SK-N-SH (cell line): ENCODE measurements at regions not wholly inside any gene's neighbourhood (a gene's known extent, or its start where the extent isn't known, plus 50 kb on each side); places are given as distances from the start of the nearest gene placed in this dataset.

Experiments used
- CTCF ChIA-PET: fragments of 300-600, 350-600 bp; formaldehyde crosslinking; extraction: SDS; loops from one replicate; lab custom pipeline; 2021; lab: Yijun Ruan, JAX
- POLR2A ChIA-PET: fragments of 350-600 bp; sonication (Branson Sonifier 250); formaldehyde crosslinking; extraction: SDS; loops from one replicate; lab custom pipeline; 2020; ENCODE audit warnings: antibody characterized with exemption, inconsistent platforms; lab: Yijun Ruan, JAX
- DNase-seq: peaks from one replicate; pipeline ENCODE4 v3.0.0; 2012
- H2AFZ ChIP-seq: fragments of 200-600 bp; sonication (generic); 2 replicates; pipeline ENCODE4 v1.8.1; 2016; ENCODE audit warnings: antibody characterized with exemption, mild to moderate bottlenecking, low read depth
- H3F3A ChIP-seq: fragments of 200-600 bp; sonication (generic); replicated peaks from 2 replicates; pipeline ENCODE3; 2016; ENCODE audit warnings: antibody characterized with exemption, mild to moderate bottlenecking; ENCODE audit not compliant: insufficient read depth
- H3K27ac ChIP-seq, 2 experiments: fragments of 200-500 bp in 1 of 2; fragments of 200-600 bp in 1 of 2; sonication (Bioruptor generic) in 1 of 2; sonication (generic), shearing (Covaris generic) in 1 of 2; 2 replicates each; pipeline versions ENCODE4 v1.5.1 to v1.6.1; 2014 to 2016; ENCODE audit warnings: low read depth in 2 of 2, inconsistent platforms in 1 of 2, low read length in 1 of 2, mild to moderate bottlenecking in 1 of 2, mixed read lengths in 1 of 2
- H3K27me3 ChIP-seq: fragments of 200-600 bp; sonication (generic), shearing (Covaris generic); 2 replicates; pipeline ENCODE4 v1.6.1; 2016; ENCODE audit warnings: mixed run types; ENCODE audit not compliant: insufficient read depth
- H3K36me3 ChIP-seq, 2 experiments: fragments of 200-500 bp in 1 of 2; fragments of 200-600 bp in 1 of 2; sonication (Bioruptor generic) in 1 of 2; sonication (generic) in 1 of 2; replicated peaks in 1 of 2; 2 replicates each; pipeline versions ENCODE3 to v1.5.1; 2014 to 2016; ENCODE audit warnings: low read length in 1 of 2, mild to moderate bottlenecking in 1 of 2; ENCODE audit not compliant: insufficient read depth in 2 of 2, control insufficient read depth in 1 of 2
- H3K4me1 ChIP-seq, 2 experiments: fragments of 200-500 bp in 1 of 2; fragments of 200-600 bp in 1 of 2; sonication (Bioruptor generic) in 1 of 2; sonication (generic), shearing (Covaris generic) in 1 of 2; 2 replicates each; pipeline versions ENCODE4 v1.5.1 to v1.6.1; 2014 to 2016; ENCODE audit warnings: low read depth in 1 of 2, low read length in 1 of 2, mixed run types in 1 of 2; ENCODE audit not compliant: insufficient read depth in 2 of 2, control insufficient read depth in 1 of 2
- H3K4me2 ChIP-seq: fragments of 200-600 bp; sonication (generic), shearing (Covaris generic); 2 replicates; pipeline ENCODE4 v1.6.1; 2017; ENCODE audit warnings: mixed run types
- H3K4me3 ChIP-seq, 2 experiments: fragments of 200-500 bp in 1 of 2; fragments of 200-600 bp in 1 of 2; sonication (Bioruptor generic) in 1 of 2; sonication (generic), shearing (Covaris generic) in 1 of 2; 2 replicates each; pipeline versions ENCODE4 v1.5.1 to v1.8.1; 2014 to 2016; ENCODE audit warnings: low read depth in 2 of 2, inconsistent platforms in 1 of 2, low read length in 1 of 2, mild to moderate bottlenecking in 1 of 2, mixed read lengths in 1 of 2, moderate library complexity in 1 of 2
- H3K79me2 ChIP-seq: fragments of 200-600 bp; sonication (generic); 2 replicates; pipeline ENCODE4 v1.8.1; 2017; ENCODE audit warnings: mild to moderate bottlenecking; ENCODE audit not compliant: insufficient read depth
- H3K9ac ChIP-seq: fragments of 200-600 bp; sonication (generic); 2 replicates; pipeline ENCODE4 v1.6.1; 2017; ENCODE audit warnings: mixed run types
- H3K9me2 ChIP-seq: fragments of 200-600 bp; sonication (generic); 2 replicates; pipeline ENCODE4 v1.6.1; 2017; ENCODE audit warnings: mixed run types
- H3K9me3 ChIP-seq: fragments of 200-600 bp; sonication (generic); 2 replicates; pipeline ENCODE4 v1.6.1; 2017; ENCODE audit warnings: mixed run types, mild to moderate bottlenecking, moderate library complexity
- H4K20me1 ChIP-seq: fragments of 200-600 bp; sonication (generic); 2 replicates; pipeline ENCODE4 v1.6.1; 2017; ENCODE audit warnings: mild to moderate bottlenecking, mixed run types; ENCODE audit not compliant: insufficient read depth
- CHD2 ChIP-seq: fragments of 150-350 bp; IDR thresholded peaks from 2 replicates; pipeline ENCODE4 v1.6.1; 2018; ENCODE audit warnings: low read length; ENCODE audit not compliant: partially characterized antibody
- ELF1 ChIP-seq: IDR thresholded peaks from 2 replicates; pipeline ENCODE4 v1.4.0; 2012
- EZH2phosphoT487 ChIP-seq: fragments of 200-600 bp; sonication (generic); IDR thresholded peaks from 2 replicates; pipeline ENCODE4 v1.6.1; 2017; ENCODE audit warnings: low read depth, mixed run types, mild to moderate bottlenecking, antibody characterized with exemption, moderate library complexity, borderline replicate concordance
- FOSL2 ChIP-seq: IDR thresholded peaks from 2 replicates; pipeline ENCODE4 v1.4.0; 2012; ENCODE audit warnings: low read depth, mild to moderate bottlenecking, moderate library complexity, borderline replicate concordance
- FOXJ3 ChIP-seq: sonication (generic); formaldehyde crosslinking; IDR thresholded peaks from 2 replicates; pipeline ENCODE4 v1.5.1; 2020; ENCODE audit warnings: mild to moderate bottlenecking, missing genetic modification reagents
- FOXM1 ChIP-seq: IDR thresholded peaks from 2 replicates; pipeline ENCODE4 v1.4.0; 2012; ENCODE audit warnings: low read depth, mild to moderate bottlenecking
- GABPA ChIP-seq: IDR thresholded peaks from 2 replicates; pipeline ENCODE4 v1.4.0; 2012; ENCODE audit warnings: low read depth, mild to moderate bottlenecking
- GATA2 ChIP-seq: sonication (generic); formaldehyde crosslinking; IDR thresholded peaks from 2 replicates; pipeline ENCODE4 v1.5.0; 2020; ENCODE audit warnings: mild to moderate bottlenecking, missing genetic modification reagents
- JUND ChIP-seq: IDR thresholded peaks from 2 replicates; pipeline ENCODE4 v1.4.0; 2012
- MAX ChIP-seq: IDR thresholded peaks from 2 replicates; pipeline ENCODE4 v1.4.0; 2012; ENCODE audit warnings: low read depth
- MXI1 ChIP-seq: IDR thresholded peaks from 2 replicates; pipeline ENCODE4 v1.6.1; 2012; ENCODE audit warnings: mild to moderate bottlenecking, low read depth, low read length, improper control_type of control experiment
- NFIC ChIP-seq: IDR thresholded peaks from 2 replicates; pipeline ENCODE4 v1.4.0; 2012; ENCODE audit warnings: borderline replicate concordance
- NRF1 ChIP-seq: IDR thresholded peaks from 2 replicates; pipeline ENCODE4 v1.6.1; 2012; ENCODE audit warnings: low read depth, mild to moderate bottlenecking, low read length
- POLR2AphosphoS5 ChIP-seq: IDR thresholded peaks from 2 replicates; pipeline ENCODE4 v1.6.1; 2012; ENCODE audit warnings: low read depth, low read length
- RCOR1 ChIP-seq: fragments of 150-350 bp; IDR thresholded peaks from 2 replicates; pipeline ENCODE4 v1.6.1; 2017; ENCODE audit warnings: antibody characterized with exemption, low read length
- RFX5 ChIP-seq: IDR thresholded peaks from 2 replicates; pipeline ENCODE4 v1.6.1; 2012; ENCODE audit warnings: mild to moderate bottlenecking, improper control_type of control experiment, low read length
- RXRA ChIP-seq: IDR thresholded peaks from 2 replicates; pipeline ENCODE4 v1.4.0; 2012; ENCODE audit warnings: low read depth, mild to moderate bottlenecking, borderline replicate concordance
- SIN3A ChIP-seq: IDR thresholded peaks from 2 replicates; pipeline ENCODE4 v1.6.1; 2012; ENCODE audit warnings: low read depth, mild to moderate bottlenecking, low read length, moderate library complexity, borderline replicate concordance
- SMC3 ChIP-seq: IDR thresholded peaks from 2 replicates; pipeline ENCODE4 v1.6.1; 2012; ENCODE audit warnings: low read depth, low read length, improper control_type of control experiment
- TAF1 ChIP-seq: IDR thresholded peaks from 2 replicates; pipeline ENCODE4 v1.6.1; 2012; ENCODE audit warnings: low read depth, mild to moderate bottlenecking, low read length, moderate library complexity, borderline replicate concordance
- TEAD4 ChIP-seq: IDR thresholded peaks from 2 replicates; pipeline ENCODE4 v1.4.0; 2012; ENCODE audit warnings: mild to moderate bottlenecking, borderline replicate concordance; ENCODE audit not compliant: insufficient read depth
- USF2 ChIP-seq: fragments of 150-350 bp; IDR thresholded peaks from 2 replicates; pipeline ENCODE4 v1.6.1; 2017; ENCODE audit warnings: antibody characterized with exemption, low read length, low read depth, borderline replicate concordance
- YY1 ChIP-seq: IDR thresholded peaks from 2 replicates; pipeline ENCODE4 v1.4.0; 2012; ENCODE audit warnings: low read depth, mild to moderate bottlenecking
- ZBTB33 ChIP-seq: IDR thresholded peaks from 2 replicates; pipeline ENCODE4 v1.4.0; 2012; ENCODE audit warnings: low read depth, borderline replicate concordance
- WGBS: methylation state at CpG from one replicate; pipeline ENCODE4 v1.1.6; 2017; ENCODE audit warnings: low lambda C conversion rate; 5-methylcytosine and 5-hydroxymethylcytosine counted together
- TF ChIP-seq, protein P1 (sequence below): fragments of 150-350 bp; IDR thresholded peaks from 2 replicates; pipeline ENCODE4 v1.6.1; 2016; ENCODE audit warnings: mild to moderate bottlenecking, low read depth, low read length
- TF ChIP-seq, protein P2 (sequence below): IDR thresholded peaks from 2 replicates; pipeline ENCODE4 v1.4.0; 2012; ENCODE audit warnings: low read depth, borderline replicate concordance
- TF ChIP-seq, protein P3 (sequence below): IDR thresholded peaks from 2 replicates; pipeline ENCODE4 v1.6.1; 2012; ENCODE audit warnings: mild to moderate bottlenecking, low read depth, low read length, moderate library complexity

GRCh38 chr5:115398719-115399118 lies 102.3 kb upstream of the CCDC112 start:
- no peaks in the 10 kb centered on the region for H4K20me1 ChIP-seq
- H2AFZ ChIP-seq: no peak overlapping the region
- no peaks in the 10 kb centered on the region for H3K9me2 ChIP-seq
- H3F3A ChIP-seq: peaks cover 42% of the 10 kb centered on the region
- H3K4me2 ChIP-seq: no peak overlapping the region
- no peak for DNase-seq
- ChIA-PET CTCF (no interaction called here), POLR2A (no interaction called here)
- peaks cover 0 to 15% of the 10 kb centered on the region in 2 experiments; a peak in 3 of 4 replicates for H3K4me1 ChIP-seq
- peak overlapping the region in 1 of 2 experiments; percentile 61; a peak in 2 of 4 replicates for H3K27ac ChIP-seq
- no peaks in the 10 kb centered on the region for H3K79me2 ChIP-seq
- 11% methylated on average over 1 of the region's 1 CpG for WGBS
- H3K9ac ChIP-seq: no peak overlapping the region
- H3K9me3 ChIP-seq: no peaks in the 10 kb centered on the region
- H3K27me3 ChIP-seq: no peaks in the 10 kb centered on the region
- H3K36me3 ChIP-seq: no peaks in the 10 kb centered on the region
- no peak overlapping the region for H3K4me3 ChIP-seq
- TF ChIP-seq TAF1 (peak; percentile 24; the same call in 1 of the 2 replicates), TEAD4 (peak; percentile 92), GATA2 (CRISPR knock-in tag) (no peak), RCOR1 (no peak), ELF1 (no peak), MXI1 (no peak), RXRA (peak; percentile 68; the same call in 1 of the 2 replicates), POLR2AphosphoS5 (peak; percentile 73; the same call in 1 of the 2 replicates), CHD2 (no peak), JUND (peak; percentile 97), NRF1 (no peak), FOXJ3 (CRISPR knock-in tag) (no peak), RFX5 (no peak), ZBTB33 (peak; percentile 61; the same call in 1 of the 2 replicates), USF2 (no peak), YY1 (peak; percentile 73; the same call in 1 of the 2 replicates), SIN3A (0 out of 2 replicates have a peak, but pooled peaks have one; percentile 33), MAX (peak; percentile 41; the same call in 1 of the 2 replicates), EZH2phosphoT487 (no peak), FOSL2 (peak; percentile 87), SMC3 (no peak), GABPA (no peak), NFIC (peak; percentile 87), FOXM1 (peak; percentile 95)
- TF ChIP-seq, protein P1, sequence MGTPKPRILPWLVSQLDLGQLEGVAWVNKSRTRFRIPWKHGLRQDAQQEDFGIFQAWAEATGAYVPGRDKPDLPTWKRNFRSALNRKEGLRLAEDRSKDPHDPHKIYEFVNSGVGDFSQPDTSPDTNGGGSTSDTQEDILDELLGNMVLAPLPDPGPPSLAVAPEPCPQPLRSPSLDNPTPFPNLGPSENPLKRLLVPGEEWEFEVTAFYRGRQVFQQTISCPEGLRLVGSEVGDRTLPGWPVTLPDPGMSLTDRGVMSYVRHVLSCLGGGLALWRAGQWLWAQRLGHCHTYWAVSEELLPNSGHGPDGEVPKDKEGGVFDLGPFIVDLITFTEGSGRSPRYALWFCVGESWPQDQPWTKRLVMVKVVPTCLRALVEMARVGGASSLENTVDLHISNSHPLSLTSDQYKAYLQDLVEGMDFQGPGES: no peak
- TF ChIP-seq, protein P2, sequence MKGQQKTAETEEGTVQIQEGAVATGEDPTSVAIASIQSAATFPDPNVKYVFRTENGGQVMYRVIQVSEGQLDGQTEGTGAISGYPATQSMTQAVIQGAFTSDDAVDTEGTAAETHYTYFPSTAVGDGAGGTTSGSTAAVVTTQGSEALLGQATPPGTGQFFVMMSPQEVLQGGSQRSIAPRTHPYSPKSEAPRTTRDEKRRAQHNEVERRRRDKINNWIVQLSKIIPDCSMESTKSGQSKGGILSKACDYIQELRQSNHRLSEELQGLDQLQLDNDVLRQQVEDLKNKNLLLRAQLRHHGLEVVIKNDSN: peak; percentile 36; the same call in 1 of the 2 replicates
- TF ChIP-seq, protein P3, sequence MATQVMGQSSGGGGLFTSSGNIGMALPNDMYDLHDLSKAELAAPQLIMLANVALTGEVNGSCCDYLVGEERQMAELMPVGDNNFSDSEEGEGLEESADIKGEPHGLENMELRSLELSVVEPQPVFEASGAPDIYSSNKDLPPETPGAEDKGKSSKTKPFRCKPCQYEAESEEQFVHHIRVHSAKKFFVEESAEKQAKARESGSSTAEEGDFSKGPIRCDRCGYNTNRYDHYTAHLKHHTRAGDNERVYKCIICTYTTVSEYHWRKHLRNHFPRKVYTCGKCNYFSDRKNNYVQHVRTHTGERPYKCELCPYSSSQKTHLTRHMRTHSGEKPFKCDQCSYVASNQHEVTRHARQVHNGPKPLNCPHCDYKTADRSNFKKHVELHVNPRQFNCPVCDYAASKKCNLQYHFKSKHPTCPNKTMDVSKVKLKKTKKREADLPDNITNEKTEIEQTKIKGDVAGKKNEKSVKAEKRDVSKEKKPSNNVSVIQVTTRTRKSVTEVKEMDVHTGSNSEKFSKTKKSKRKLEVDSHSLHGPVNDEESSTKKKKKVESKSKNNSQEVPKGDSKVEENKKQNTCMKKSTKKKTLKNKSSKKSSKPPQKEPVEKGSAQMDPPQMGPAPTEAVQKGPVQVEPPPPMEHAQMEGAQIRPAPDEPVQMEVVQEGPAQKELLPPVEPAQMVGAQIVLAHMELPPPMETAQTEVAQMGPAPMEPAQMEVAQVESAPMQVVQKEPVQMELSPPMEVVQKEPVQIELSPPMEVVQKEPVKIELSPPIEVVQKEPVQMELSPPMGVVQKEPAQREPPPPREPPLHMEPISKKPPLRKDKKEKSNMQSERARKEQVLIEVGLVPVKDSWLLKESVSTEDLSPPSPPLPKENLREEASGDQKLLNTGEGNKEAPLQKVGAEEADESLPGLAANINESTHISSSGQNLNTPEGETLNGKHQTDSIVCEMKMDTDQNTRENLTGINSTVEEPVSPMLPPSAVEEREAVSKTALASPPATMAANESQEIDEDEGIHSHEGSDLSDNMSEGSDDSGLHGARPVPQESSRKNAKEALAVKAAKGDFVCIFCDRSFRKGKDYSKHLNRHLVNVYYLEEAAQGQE: no peak
